Glutamatergic neuron (in vitro differentiated cells): ENCODE measurements at regions not wholly inside any gene's neighbourhood (a gene's known extent, or its start where the extent isn't known, plus 50 kb on each side); places are given as distances from the start of the nearest gene placed in this dataset.
A peak's percentile ranks its signal among the peaks of the same experiment; 100 is the strongest.

Experiments used
- DNase-seq: peaks from one replicate; pipeline ENCODE4 v3.0.0; 2022
- H3K27ac Mint-ChIP-seq: one replicate; pipeline ENCODE4 v1.8.0; 2020; ENCODE audit warnings: mild to moderate bottlenecking, mixed read lengths, inconsistent platforms; ENCODE audit not compliant: unreplicated experiment
- H3K27me3 Mint-ChIP-seq: one replicate; pipeline ENCODE4 v1.8.0; 2020; ENCODE audit warnings: mild to moderate bottlenecking, moderate library complexity, mixed read lengths, inconsistent platforms; ENCODE audit not compliant: unreplicated experiment
- H3K36me3 Mint-ChIP-seq: one replicate; pipeline ENCODE4 v1.8.0; 2020; ENCODE audit warnings: mild to moderate bottlenecking, mixed read lengths, inconsistent platforms; ENCODE audit not compliant: unreplicated experiment
- H3K4me1 Mint-ChIP-seq: one replicate; pipeline ENCODE4 v1.8.0; 2020; ENCODE audit warnings: mild to moderate bottlenecking, low read depth, mixed read lengths, inconsistent platforms; ENCODE audit not compliant: unreplicated experiment
- H3K4me3 Mint-ChIP-seq: one replicate; pipeline ENCODE4 v1.8.0; 2020; ENCODE audit warnings: mild to moderate bottlenecking, mixed read lengths, inconsistent platforms; ENCODE audit not compliant: unreplicated experiment
- H3K9me3 Mint-ChIP-seq: one replicate; pipeline ENCODE4 v1.8.0; 2020; ENCODE audit warnings: mild to moderate bottlenecking, moderate library complexity, mixed read lengths, inconsistent platforms; ENCODE audit not compliant: unreplicated experiment
- TF ChIP-seq, protein P1 (sequence below): fragments of 200-600 bp; sonication (generic); IDR thresholded peaks from one replicate; pipeline ENCODE4 v1.5.0; 2021; ENCODE audit not compliant: partially characterized antibody, unreplicated experiment

GRCh38 chr19:5290336-5291262 lies 50.0 kb downstream of the PTPRS start:
- DNase-seq: no peak
- Mint-ChIP-seq H3K27me3 (peaks cover 54% of the 10 kb centered on the region), H3K9me3 (peaks cover 41% of the 10 kb centered on the region), H3K27ac (no peak overlapping the region), H3K36me3 (no peaks in the 10 kb centered on the region), H3K4me3 (peak overlapping the region; percentile 78), H3K4me1 (peaks cover 49% of the 10 kb centered on the region)
- TF ChIP-seq, protein P1, sequence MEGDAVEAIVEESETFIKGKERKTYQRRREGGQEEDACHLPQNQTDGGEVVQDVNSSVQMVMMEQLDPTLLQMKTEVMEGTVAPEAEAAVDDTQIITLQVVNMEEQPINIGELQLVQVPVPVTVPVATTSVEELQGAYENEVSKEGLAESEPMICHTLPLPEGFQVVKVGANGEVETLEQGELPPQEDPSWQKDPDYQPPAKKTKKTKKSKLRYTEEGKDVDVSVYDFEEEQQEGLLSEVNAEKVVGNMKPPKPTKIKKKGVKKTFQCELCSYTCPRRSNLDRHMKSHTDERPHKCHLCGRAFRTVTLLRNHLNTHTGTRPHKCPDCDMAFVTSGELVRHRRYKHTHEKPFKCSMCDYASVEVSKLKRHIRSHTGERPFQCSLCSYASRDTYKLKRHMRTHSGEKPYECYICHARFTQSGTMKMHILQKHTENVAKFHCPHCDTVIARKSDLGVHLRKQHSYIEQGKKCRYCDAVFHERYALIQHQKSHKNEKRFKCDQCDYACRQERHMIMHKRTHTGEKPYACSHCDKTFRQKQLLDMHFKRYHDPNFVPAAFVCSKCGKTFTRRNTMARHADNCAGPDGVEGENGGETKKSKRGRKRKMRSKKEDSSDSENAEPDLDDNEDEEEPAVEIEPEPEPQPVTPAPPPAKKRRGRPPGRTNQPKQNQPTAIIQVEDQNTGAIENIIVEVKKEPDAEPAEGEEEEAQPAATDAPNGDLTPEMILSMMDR: no peak

GRCh38 chr19:5289060-5289990 lies 51.3 kb downstream of the PTPRS start:
- Mint-ChIP-seq H3K36me3 (no peaks in the 10 kb centered on the region), H3K4me1 (peaks cover 42% of the 10 kb centered on the region), H3K4me3 (peak overlapping the region; percentile 55), H3K27me3 (peaks cover 47% of the 10 kb centered on the region), H3K9me3 (peaks cover 43% of the 10 kb centered on the region), H3K27ac (peak overlapping the region; percentile 80)
- no peak for DNase-seq
- TF ChIP-seq, protein P1: no peak

DNA sequence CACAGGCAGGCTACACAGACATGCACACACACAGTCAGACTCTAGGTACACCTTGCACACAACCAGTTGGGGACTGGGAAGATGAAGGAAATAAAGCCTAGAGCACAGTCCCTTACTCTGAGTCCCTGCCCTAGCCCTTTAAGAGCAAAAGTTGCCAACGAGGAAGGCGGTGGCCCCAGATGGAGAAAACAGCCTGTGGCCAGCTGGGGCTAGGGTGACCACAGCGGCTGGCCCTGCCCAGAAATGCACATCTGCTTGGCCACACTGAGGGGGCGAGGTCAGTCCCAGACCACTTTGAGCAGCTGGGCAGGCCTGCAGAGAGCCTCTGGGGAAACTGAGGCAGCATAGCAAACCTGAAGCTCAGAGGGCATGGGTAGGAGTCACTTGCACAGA lies 52.3 kb downstream of the PTPRS start:
- no peak for DNase-seq
- Mint-ChIP-seq H3K36me3 (no peaks in the 10 kb centered on the region), H3K4me3 (peak overlapping the region; percentile 48), H3K27ac (peak overlapping the region; percentile 83), H3K9me3 (peaks cover 39% of the 10 kb centered on the region), H3K27me3 (peaks cover 44% of the 10 kb centered on the region), H3K4me1 (peaks cover 42% of the 10 kb centered on the region)
- TF ChIP-seq, protein P1: no peak

DNA sequence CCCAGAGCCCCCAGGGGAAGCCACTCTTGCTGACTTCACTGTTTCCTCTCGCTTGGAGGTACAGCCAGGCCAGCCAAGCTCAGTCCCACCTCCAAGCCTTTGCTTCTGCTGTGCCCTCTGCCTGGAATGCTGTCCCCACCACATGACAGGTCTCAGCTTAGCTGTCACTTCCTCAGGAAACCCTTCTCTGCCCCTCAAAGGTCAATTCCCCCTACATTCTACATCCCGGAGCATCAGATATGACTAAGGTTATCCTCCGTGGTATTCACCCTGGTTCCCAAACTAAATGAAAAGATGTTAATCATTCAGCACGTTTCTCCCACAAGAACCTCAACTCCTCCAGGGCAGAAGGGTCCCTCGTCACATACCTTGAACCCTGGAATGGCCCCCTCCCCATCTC lies 53.5 kb downstream of the PTPRS start:
- H3K9me3 Mint-ChIP-seq: peaks cover 37% of the 10 kb centered on the region
- TF ChIP-seq, protein P1: no peak
- peak overlapping the region; percentile 30 for H3K4me3 Mint-ChIP-seq
- peaks cover 44% of the 10 kb centered on the region for H3K27me3 Mint-ChIP-seq
- no peaks in the 10 kb centered on the region for H3K36me3 Mint-ChIP-seq
- DNase-seq: no peak
- peak overlapping the region; percentile 64 for H3K27ac Mint-ChIP-seq
- peaks cover 43% of the 10 kb centered on the region for H3K4me1 Mint-ChIP-seq
